ENCODE measurements at regions not wholly inside any gene's neighbourhood (a gene's known extent, or its start where the extent isn't known, plus 50 kb on each side); places are given as distances from the start of the nearest gene placed in this dataset.

- TF ChIP-seq CTCF (conservative IDR thresholded peaks at IDR 0.05; ENCODE audit: low read length) (no peak), EZH2phosphoT487 (IDR thresholded peaks at IDR 0.05; ENCODE audit: borderline replicate concordance) (no peak)
Measured at GRCh38 chr9:115653171-115653606, 500.4 kb upstream of the PAPPA start.

Measured in Loucy (cell line).